GM21381 (cell line): ENCODE measurements at regions not wholly inside any gene's neighbourhood (a gene's known extent, or its start where the extent isn't known, plus 50 kb on each side); places are given as distances from the start of the nearest gene placed in this dataset.
"Not testable (repeated sequence)": the region's sequence is repeated elsewhere in the genome, so short reads cannot be mapped to it uniquely, and the experiment has no call there.

Source experiments
- ATAC-seq: cut with Tn5 transposase; IDR thresholded peaks from one replicate; pipeline ENCODE4 v1.9.1; 2021; ENCODE audit warnings: mild to moderate bottlenecking, moderate library complexity; ENCODE audit not compliant: unreplicated experiment

DNA sequence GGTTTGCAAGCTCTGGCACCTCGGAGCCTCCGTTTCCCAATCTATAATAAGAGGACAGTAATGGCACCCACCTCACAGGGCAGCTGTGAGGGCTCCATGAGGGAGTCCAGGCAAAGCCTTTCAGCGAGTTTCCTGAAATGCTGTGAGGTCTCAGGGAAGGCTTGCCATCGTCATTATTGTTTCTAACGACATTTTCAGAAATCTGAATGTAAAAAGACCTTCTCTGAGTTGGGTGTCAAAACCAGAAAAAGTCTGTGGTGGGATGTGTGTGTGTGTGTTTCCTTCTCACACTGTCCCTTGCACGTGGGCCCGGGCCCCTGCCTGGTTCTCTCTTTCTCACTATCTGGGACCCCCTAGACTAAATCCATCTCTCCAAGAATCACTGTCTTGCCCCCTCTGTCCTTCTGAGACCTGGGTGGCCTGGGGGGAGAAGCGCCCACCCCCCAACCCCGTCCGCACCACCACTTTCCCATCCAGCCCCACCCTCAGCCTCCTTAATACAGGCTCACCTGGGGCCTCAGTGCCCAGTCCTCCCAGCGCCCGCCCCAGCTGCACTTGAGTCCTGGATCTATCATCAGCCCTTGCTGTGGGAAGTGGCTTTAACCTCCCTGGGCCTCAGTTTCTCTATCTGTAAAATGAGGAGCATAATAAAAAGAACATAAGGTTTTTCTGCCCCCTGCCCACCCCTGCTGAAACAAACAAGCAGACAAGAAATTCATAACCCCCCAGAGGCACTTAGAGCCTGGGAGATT is 180.3 kb downstream of the C9orf50 start:
- ATAC-seq, result no peak

DNA sequence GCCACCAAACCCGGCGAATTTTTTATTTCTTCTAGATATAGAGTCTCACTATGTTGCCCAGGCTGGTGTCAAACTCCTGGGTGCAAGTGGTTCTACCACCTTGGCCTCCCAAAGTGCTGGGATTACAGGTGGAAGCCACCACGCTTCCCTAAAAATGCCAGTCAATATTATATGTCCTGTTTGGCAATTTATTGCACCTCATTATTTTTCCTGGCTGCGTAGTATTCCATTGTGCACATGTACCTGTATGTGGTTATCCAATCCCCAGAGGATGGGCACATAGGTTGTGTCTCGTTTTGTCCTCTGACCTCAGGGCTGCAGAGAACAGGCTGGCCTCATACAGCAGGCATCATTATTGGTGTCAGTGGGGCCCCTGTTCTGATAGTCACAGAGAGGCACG is 181.7 kb downstream of the C9orf50 start:
- no peak for ATAC-seq

DNA sequence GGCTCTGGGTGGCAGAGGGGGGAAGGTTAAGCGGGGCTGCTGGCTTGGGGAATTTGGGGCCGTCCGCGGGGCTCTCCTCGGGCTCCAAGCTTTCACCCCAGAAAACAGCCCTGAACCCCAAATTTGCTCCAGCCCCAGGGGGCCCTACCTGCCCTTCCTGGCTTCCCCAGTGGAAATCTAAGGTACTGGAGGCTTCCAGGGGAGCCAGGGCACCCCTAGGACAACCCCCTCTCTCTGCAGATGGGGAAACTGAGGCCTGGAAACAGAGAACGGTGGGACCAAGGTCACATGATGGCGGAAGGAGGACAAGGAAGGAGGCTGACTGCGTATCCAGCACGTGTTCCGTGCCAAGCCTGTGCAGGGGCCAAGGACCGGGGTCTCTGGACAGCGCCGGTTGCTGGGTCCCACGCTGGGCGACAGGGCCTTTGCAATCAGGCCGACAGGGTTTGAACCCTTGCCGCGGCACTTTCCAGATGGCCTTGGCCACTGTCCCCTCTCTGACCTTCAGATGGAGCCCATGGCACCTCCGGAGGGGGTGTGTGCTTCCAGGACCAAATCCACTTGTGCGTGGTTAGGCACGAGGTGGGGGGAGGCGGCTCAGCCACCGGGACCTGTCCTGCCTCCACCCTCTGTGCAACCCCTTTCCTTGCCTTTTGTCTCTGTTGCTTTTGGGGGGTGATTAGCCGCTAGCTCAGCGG is 183.1 kb downstream of the C9orf50 start:
- ATAC-seq, result no peak

DNA sequence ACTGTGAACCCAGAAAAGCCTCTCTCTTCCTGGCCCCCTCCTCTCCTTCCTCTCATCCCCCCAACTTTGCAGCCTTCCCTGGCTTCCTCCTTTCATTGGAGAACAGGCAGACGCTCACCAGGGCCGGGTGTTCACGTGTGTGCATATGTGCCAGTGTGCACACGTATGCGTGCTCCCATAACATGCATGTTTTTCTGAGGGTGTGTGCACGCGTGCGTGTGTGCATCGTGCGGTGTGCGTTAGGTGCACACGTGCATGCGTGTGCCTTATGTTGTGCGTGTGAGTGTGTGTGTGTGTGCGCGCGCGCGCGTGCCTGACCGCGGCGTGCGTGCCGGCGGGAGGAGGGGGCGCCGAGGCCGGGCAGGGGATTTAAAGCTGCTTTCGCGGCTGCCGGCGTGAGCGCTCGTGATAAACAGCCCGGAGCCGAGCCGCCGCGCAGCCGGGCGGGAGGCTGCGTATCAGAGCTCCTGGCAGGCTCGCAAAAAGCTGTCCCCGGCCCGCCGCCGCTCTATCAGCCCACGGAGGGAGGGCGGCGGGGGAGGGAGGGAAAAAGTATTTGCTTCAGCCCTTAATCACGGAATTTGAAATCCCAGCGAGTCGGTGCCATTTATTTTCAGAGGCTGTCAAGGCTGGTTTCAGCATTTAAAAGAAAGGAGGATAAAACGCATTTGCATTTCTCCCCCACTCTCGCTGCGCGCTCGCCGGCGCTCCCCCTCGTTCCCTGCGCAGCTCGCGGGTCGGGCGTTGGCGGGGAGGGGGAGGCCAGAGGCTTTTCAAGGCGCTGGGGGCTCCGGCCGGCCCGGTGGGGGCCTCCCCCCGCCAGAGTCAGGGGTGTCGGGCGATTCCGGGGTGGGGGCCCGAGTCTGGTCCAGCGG is 183.9 kb downstream of the C9orf50 start:
- ATAC-seq, result no peak

DNA sequence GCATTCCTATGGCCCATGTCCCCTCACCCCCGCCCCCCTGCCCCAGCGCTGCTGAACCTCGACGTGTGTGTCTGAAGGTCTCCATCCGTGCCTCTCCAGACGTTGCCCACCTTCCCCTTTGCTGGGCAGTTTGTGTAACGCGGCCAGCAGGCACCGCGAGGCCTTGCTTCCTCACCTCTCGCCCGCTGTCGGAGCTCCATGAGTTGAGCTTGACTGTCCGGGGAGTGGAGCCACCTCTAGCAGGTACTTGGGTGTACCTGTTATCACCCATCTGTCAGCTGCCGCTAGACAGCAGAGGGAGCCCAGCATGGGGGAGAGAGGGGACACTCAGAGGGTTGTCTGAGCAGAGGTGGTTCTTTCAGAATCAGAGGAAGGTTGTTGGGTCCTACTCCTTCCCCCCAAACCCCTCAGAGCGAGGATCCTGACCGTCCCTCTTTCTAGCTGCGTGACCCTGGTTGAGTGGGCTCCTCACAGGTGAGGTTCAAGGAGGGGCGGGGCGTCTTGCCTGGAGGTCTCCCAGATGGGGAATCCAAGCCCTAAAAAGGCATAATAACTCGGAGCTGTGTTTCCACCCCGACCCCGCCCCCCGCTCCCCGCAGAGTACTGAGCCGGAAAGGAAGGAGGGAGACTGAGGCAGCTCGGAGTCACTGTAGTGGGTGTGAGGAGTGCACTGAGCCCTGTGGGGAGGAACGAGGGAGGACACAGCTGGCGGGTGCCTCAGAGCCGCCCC is 184.7 kb downstream of the C9orf50 start:
- ATAC-seq, result no peak

DNA sequence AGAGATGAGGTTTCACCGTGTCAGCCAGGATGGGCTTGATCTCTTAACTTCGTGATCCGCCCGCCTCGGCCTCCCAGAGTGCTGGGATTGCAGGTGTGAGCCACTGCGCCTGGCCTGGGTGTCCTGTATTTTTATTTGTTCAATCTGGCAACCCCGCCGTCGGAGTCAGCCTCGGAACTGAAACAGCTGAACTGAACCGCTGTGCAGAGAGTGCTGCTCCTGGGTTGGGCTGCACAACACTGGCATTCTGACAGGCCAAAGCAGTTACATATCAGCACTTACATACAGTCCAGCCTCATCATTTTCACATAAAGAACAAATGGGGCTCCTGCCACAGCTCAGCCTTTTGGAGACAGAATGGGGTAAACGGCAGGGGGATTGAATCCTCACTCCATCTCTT is 185.6 kb downstream of the C9orf50 start:
- ATAC-seq, result no peak

DNA sequence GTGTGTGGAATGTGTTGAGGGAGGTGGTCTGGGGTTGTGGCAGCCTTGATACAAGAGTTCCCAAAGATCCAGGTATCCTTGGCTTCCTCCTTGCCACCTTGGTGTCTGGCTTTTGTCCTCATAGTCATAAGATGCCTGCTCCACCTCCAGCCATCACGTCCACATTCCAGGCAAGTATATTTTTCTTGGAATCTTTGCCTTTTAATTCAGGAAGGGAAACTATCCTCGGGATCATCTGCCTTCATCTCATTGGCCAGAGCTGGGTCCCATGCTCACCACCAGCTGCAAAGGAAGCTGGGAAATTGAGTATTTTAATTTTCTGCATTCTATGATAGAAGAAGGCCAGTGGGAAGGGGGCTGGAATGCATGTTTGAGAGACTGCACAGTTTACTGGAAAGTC is 186.7 kb downstream of the C9orf50 start:
- no peak for ATAC-seq

DNA sequence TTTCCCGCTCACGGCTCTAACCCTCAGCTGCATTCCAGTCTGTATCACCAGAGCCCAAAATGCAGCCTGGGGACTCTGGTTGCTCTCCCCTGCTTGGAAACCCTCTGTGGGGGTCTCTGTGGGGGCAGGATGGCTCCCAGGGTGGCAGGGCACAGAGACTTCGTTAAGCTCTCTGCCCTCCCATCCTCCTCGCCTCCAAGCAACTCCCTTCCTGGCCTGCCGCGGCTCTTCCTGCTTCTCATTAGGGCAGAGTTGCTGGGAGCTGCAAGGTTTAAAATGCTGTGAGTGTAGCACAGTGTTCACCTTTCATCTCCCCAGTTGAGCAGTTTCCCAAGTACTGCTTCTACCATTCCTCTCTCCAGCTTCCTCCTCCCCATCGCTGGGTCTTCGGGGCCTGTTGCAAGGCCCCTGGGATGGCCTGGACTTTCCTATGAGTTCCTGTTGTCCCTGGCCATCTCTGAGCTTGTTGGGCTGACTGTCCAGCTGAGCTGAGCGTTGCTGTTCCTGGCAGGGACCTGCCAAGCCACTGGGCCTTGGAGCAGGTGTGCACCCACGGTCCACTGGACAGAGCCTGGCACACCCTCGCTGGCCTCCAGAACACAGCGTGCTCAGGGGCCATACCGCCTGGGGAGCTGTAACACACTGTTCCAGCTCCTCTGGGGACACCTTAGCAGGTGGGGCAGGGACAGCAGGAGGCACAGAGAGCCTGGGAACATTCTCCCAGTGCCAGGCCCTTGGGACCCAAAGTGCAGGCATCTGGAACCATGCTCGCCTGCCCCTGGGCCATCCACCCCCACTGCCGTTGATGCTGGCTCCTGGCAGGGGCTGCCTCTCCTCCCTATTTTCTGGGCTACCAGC is 188.4 kb downstream of the C9orf50 start:
- ATAC-seq, result no peak

DNA sequence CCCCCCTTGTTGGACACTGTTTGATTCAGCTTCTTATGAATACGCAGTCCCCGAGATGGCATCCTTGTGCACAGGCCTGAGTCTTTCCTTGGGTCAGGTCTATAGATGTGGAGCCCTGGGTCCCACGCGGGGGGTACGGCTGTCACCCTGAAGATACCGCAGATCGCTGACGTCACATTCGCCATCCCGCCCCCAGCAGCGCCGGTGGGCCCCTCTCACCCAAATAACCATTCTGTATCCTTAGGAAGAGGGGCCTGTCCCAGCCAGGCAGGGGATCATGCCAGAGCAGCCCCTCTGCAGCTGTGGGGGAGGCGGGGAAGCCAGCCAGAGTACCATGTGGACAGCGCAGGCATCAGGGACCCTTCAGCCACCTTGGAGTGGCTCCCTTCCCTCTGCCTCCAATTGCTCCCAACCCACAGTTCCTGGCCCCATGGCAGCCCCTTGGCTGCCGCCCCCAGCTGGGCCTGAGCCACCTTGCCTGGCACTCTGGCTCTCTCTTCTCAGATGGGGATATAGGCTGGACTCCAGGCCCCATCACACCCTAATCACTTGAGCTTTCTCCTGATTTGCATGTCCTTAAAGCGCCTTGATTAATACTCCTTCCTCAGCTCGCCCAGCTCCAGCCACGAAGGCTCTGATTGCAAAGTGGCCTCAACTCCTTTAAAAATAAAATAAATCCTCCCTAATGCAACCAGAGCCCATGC is 189.8 kb downstream of the C9orf50 start:
- ATAC-seq, result no peak

DNA sequence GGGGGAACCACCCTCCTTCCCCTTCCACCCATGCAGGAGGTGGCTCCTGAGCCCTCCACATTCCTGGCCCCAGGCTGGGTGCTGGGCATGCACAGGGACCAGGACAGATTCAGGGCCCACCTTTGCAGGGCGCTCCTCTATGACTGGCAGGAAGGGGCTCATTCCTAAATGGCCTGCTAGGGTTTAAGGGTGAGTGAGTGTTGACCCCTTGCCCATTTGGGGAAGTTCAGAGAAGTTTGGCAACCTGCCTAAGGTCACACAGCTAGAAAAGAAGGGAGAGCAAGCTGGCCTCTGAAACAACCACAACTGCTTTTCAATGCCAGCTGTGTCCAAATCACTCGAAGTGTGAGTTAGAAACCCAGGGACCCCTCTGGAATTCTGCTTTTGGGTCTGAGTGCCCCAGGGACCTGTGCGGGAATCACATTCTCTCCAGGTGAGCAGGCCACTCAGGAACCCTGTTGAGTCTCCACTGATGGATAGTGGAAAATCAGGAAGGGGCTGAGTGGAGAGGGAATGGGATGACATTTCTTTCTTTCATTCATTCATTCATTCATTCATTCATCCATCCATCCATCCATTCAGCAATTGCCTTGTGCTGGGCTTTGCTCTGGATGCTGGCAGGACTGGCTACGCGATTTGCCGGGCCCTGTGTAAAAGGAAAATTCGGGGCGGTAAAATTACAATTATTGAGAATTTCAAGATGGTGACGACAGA is 191.9 kb downstream of the C9orf50 start:
- no peak for ATAC-seq

DNA sequence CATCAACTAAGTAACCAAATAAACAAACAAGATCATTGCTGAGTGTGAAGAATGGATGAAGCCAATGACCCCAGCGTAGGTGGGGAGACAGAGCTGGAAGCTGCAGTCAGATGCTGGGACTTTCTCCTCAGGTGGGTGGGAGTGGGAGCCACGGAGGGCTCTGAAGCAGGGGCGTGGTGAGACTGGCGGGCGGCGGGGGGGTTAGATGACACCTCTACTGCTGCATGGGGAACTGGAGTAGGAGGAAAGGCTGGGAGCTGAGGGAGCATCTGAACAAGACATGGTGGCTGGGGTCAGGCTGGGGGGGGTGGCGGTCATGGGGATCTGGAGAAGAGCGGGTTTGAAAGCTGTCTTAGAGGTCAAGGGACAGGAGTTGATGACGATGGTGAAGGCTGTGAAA is 193.8 kb downstream of the C9orf50 start:
- ATAC-seq, result no peak

DNA sequence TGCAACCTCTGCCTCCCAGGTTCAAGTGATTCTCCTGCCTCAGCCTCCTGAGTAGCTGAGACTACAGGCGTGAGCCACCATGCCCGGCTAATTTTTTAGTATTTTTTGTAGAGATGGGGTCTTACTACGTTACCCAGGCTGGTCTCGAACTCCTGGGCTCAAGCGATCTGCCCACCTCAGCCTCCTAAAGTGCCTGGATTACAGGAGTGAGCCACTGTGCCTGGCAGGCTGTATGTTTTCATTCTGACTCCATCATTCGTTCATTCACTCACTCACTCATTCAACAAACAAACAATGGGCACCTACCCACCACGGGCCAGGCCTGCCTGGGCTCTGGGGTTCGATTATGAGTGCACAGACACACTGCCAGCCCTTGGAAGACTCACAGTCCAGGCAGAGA is 197.1 kb downstream of the C9orf50 start:
- not testable (repeated sequence) for ATAC-seq

DNA sequence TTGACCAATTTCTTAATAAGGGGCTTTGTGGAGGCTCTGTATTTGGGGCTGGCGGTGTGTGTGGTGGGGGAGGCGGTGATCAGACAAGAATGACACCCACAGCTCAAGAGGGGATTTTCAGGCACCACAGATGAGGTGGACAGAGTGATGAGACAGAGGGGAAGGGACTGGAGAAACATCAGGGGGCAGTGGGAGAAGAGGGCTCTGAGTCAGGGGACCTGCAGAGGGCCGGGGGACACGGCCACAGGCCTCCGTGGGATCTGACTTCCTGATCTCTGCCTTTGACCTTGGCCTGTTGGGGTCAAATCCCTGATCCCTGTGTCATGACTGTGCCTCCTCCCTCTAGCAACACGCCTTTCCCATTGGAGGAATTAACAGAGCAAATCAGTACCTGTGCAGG is 197.7 kb downstream of the C9orf50 start:
- ATAC-seq, result no peak

DNA sequence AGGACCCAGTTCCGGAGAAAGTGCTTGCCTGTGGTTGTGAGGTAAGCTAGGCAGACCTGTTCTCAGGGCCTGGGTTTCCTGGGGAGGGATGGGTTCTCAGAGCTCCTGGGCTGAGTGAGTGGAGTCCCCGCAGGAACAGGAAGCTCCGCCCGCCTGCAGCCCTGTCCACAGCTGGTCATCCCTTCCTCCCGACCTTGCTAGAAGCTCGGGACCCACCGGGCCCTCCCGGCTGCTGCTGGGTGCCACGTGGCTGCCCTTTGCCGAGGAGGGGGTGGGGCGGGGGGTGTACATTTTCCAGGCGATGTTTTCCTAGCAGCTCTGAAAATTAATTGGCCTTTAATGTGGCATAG is 198.1 kb downstream of the C9orf50 start:
- ATAC-seq, result no peak

DNA sequence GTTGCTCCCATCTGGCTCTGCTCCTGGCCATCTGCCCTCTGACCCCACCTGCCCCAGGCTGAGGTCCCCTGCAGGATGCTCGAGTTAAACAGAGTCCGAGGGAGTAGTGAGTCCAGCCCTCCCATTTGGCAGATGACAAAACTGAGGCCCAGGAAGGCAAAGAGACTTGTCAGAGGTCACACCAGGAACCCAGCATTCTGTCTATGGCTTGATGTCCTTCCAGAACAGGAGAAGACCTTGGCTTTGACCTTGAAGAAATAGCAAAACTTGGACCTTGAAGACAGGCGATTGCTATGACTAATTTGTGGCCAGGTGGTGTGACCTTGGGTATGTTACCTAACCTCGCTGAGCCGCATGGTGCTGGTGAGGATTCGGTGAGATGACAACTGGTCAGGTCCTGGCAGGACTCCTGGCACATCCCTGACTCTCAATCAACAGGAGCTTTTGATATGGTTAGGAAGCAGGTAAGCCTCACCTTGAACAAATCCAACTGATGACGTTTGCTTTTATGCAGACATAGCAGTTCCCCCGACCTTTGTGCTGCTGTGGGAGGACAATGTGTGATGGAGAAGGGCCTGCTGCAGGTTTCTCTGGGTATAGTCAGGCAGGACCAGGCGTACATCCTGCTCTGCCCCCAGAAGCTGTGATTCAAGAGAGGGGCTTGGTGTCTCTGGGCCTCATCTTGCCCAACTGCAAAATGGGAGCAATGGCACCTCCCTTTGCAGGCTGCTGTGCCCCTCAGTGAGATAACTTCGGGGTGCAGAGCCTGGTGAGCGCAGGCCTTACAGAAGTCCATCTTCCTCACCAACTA is 198.7 kb downstream of the C9orf50 start:
- no peak for ATAC-seq

DNA sequence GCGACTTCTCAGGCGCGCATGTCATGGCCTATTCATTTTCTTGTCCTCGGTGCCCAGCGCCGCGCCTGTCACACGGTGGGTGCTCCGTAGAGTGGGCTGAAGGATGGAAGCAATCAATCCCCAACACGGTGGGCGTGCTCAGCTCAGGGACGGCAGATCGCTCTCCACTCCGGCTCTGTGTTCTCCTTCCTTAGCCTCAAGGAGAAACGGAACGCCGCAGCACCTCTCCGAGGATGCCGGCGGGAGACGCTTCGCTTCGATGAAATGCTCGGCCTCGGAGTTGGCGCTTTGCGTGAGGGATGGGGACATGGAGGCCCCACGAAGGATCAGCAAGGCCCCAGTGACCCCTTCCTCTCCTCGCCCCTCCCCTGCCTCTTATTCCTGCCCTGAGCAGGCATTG is 199.5 kb downstream of the C9orf50 start:
- ATAC-seq, result no peak

DNA sequence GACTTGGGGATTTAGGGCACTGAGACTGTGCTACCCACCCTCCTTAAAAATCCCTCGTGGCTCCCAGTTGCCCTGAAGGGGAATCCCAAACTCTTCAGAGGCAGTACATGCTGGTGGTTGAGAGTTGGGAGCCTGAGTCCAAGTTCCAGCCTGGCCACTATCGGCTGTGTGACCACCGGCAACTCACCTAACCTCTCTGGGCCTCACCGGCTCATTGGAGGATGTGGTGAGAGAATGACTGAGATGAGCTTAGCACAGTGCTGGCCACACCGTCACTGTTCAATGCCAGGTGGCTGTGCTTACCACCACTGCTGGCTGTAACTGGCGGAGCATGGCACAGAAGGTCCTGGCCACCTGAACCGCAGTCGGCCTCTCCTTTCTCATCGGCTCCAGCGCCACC is 200.2 kb downstream of the C9orf50 start:
- ATAC-seq, result no peak

DNA sequence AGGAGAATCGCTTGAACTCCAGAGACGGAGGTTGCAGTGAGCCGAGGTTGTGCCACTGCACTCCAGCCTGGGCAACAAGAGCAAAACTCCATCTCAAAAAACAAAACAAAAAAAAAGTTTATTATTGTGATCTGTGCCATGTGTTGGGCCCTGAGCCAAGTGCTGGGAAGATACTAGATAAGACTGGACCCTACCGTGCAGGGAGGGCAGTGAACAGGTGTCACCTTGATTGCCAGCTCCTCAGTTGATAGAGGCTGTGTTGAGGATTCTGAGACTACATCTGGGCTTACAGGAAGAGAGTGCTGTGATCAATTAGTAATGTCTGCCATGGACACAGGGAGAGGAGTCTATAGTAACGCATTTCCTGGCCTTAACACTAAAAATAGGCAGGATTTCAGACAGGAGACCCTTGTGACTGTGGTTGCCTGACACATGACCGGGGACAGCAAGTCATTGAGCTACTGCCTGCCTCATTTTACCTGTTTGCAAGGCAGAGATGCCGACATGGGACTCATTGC is 201.5 kb downstream of the C9orf50 start:
- ATAC-seq, result no peak
